ENCODE measurements at regions not wholly inside any gene's neighbourhood (a gene's known extent, or its start where the extent isn't known, plus 50 kb on each side); places are given as distances from the start of the nearest gene placed in this dataset.

DNA sequence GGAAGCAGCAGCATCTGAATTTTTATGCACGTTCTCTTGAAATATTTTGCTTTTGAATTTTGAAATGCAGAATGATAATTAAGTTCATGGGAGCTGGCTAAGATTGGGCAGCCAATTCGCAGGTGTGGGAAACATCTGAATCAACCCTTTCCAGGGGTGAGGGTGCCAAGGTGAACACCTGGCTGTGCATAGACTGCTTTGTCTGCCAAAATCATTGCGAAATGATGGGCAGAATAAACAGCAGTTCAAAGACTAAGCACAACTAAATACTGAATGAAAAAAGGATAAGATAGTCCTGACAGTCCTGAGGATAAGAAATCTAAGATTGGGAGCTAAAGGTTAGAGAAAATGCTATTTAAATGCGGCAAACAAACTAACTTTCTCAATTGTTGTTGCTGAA, 813.3 kb upstream of the RAG2 start:
- TF ChIP-seq, protein P1, sequence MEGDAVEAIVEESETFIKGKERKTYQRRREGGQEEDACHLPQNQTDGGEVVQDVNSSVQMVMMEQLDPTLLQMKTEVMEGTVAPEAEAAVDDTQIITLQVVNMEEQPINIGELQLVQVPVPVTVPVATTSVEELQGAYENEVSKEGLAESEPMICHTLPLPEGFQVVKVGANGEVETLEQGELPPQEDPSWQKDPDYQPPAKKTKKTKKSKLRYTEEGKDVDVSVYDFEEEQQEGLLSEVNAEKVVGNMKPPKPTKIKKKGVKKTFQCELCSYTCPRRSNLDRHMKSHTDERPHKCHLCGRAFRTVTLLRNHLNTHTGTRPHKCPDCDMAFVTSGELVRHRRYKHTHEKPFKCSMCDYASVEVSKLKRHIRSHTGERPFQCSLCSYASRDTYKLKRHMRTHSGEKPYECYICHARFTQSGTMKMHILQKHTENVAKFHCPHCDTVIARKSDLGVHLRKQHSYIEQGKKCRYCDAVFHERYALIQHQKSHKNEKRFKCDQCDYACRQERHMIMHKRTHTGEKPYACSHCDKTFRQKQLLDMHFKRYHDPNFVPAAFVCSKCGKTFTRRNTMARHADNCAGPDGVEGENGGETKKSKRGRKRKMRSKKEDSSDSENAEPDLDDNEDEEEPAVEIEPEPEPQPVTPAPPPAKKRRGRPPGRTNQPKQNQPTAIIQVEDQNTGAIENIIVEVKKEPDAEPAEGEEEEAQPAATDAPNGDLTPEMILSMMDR (conservative IDR thresholded peaks at IDR 0.05; ENCODE audit: low read length), result no peak
- TF ChIP-seq EZH2phosphoT487 (IDR thresholded peaks at IDR 0.05; ENCODE audit: borderline replicate concordance, low read depth, low read length), result no peak

Data from OCI-LY7 (cell line).